Heart right ventricle (tissue), 16 donors: ENCODE measurements at regions not wholly inside any gene's neighbourhood (a gene's known extent, or its start where the extent isn't known, plus 50 kb on each side); places are given as distances from the start of the nearest gene placed in this dataset.

ENCODE experiments used
- ATAC-seq, 8 donors: fragments of 200-7000 bp; cut with Tn5 transposase; one replicate each; pipeline ENCODE4 v1.9.1; 2020; ENCODE audit warnings: mild to moderate bottlenecking in 8 of 8, moderate library complexity in 8 of 8, moderate number of reproducible peaks in 1 of 8
- DNase-seq, 2 donors: peaks; one replicate each; pipeline ENCODE4 v3.0.0-alpha.2; 2020
- H3K27ac ChIP-seq, 10 donors: fragments of 200-600 bp; sonication (generic) in 2 of 10; one replicate each; pipeline versions ENCODE4 v1.5.0 to v1.8.0; 2020 to 2022; ENCODE audit warnings: mild to moderate bottlenecking in 3 of 10
- H3K27me3 ChIP-seq, 7 donors: fragments of 200-600 bp; one replicate each; pipeline ENCODE4 v1.8.0; 2021 to 2022; ENCODE audit warnings: mild to moderate bottlenecking in 2 of 7
- H3K36me3 ChIP-seq, 9 donors: fragments of 200-600 bp; sonication (generic) in 1 of 9; one replicate each; pipeline versions ENCODE4 v1.5.0 to v1.8.0; 2020 to 2022; ENCODE audit warnings: mild to moderate bottlenecking in 2 of 9
- H3K4me1 ChIP-seq, 9 donors: fragments of 200-600 bp; sonication (generic) in 1 of 9; one replicate each; pipeline versions ENCODE4 v1.5.0 to v1.8.0; 2020 to 2022; ENCODE audit warnings: mild to moderate bottlenecking in 4 of 9
- H3K4me3 ChIP-seq, 10 donors: fragments of 200-600 bp; sonication (generic) in 2 of 10; one replicate each; pipeline versions ENCODE4 v1.5.0 to v1.8.0; 2020 to 2022; ENCODE audit warnings: mild to moderate bottlenecking in 7 of 10, moderate library complexity in 2 of 10
- H3K9me3 ChIP-seq, 11 donors: fragments of 200-600 bp in 10 of 11; sonication (generic) in 2 of 11; one replicate each; pipeline versions ENCODE4 v1.5.0 to v1.8.0; 2013 to 2022; ENCODE audit warnings: mild to moderate bottlenecking in 2 of 11, control low read depth in 1 of 11, moderate library complexity in 1 of 11
- WGBS, 2 donors: extraction: QIAGEN DNeasy Blood & Tissue Kit; methylation state at CpG; one replicate each; pipeline ENCODE4 v1.1.7; 2013; ENCODE audit warnings: inconsistent platforms in 1 of 2; 5-methylcytosine and 5-hydroxymethylcytosine counted together
- intact Hi-C, 10 donors: fragments of 100-400 bp; cut with DNase I; formaldehyde crosslinking; loops; one replicate each; pipeline versions ENCODE4 v1.11.1 to v1.14.2; 2022
- TF ChIP-seq, protein P1 (sequence below), 9 donors: fragments of 200-600 bp; sonication (generic) in 2 of 9; IDR thresholded peaks; one replicate each; pipeline versions ENCODE4 v1.5.0 to v1.8.0; 2021 to 2022; ENCODE audit warnings: antibody characterized with exemption in 9 of 9, mild to moderate bottlenecking in 5 of 9, moderate library complexity in 1 of 9
- donor health status: Arrhythmogenic right ventricular cardiomyopathy.
- donor health status: ischemic (EF 13 %, LVEDD 7.1; RV severe dilation, severe dysfunction).
- donor health status: healthy with polysubstance abuse.
- donor health status: DM: no; HTN: yes; CAD: no.
- donor health status: DM: no; HTN: no; CAD: no.
- donor health status: ischemic (EF 25% LVEDD 6.9; RV normal size, moderate dysfunction).
- donor health status: ischemic (EF 25% LVEDD 5.7; RV mildly dilated, moderate dysfunction).
- donor health status: healthy.
- donor health status: DM: yes; HTN: yes; CAD: no.
- donor health status: Ischemic cardiomyopathy.
- donor health status: ischemic (EF 35%, LVEDD 5.7; RV mildly dilated, moderate dysfunction).
- donor health status: nonischemic (EF 11% LVEDD 7.7; RV severe dilation, severe dysfunction).
- donor health status: DM: yes; HTN: yes; CAD: no.
- donor health status: PGD.
- donor health status: ischemic (EF 29% LVEDD 5.4; RV normal size, mild dysfunction).
- donor health status: nonischemic (EF 23%, LVEDD 6.1; RV moderate dilation, normal function).

DNA sequence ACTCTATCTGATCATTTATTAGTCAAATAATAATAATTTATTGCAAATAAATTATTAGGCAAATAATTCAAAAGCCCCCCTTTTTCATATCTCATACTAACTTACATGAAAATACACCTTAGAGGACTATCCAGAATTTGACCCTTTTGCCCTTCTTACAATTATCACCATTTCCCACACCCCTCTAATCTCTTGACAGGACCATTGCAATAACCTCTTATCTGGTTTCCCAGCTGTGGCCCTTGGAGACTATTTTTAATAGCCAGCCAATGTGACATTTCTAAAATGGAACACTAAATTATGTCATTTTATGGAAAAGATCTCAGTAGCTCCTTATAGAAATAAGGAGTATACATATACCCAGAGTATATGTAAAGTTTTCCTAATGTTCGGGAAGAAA is 588.4 kb upstream of the COX7C start:
- no peak overlapping the region for H3K4me3 ChIP-seq
- intact Hi-C loops, result no loop called here
- WGBS, 2 donors, result 83 to 91% methylated on average over 1 of the region's 1 CpG
- DNase-seq (no peak), ATAC-seq (no peak)
- no peaks in the 10 kb centered on the region for H3K36me3 ChIP-seq
- H3K4me1 ChIP-seq, result no peaks in the 10 kb centered on the region
- no peak overlapping the region for H3K27ac ChIP-seq
- H3K27me3 ChIP-seq, result no peaks in the 10 kb centered on the region
- H3K9me3 ChIP-seq, result peaks cover 0 to 4% (median 0%) of the 10 kb centered on the region in 11 donors
- TF ChIP-seq, protein P1, sequence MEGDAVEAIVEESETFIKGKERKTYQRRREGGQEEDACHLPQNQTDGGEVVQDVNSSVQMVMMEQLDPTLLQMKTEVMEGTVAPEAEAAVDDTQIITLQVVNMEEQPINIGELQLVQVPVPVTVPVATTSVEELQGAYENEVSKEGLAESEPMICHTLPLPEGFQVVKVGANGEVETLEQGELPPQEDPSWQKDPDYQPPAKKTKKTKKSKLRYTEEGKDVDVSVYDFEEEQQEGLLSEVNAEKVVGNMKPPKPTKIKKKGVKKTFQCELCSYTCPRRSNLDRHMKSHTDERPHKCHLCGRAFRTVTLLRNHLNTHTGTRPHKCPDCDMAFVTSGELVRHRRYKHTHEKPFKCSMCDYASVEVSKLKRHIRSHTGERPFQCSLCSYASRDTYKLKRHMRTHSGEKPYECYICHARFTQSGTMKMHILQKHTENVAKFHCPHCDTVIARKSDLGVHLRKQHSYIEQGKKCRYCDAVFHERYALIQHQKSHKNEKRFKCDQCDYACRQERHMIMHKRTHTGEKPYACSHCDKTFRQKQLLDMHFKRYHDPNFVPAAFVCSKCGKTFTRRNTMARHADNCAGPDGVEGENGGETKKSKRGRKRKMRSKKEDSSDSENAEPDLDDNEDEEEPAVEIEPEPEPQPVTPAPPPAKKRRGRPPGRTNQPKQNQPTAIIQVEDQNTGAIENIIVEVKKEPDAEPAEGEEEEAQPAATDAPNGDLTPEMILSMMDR (IDR thresholded peaks at IDR 0.05), result no peak

DNA sequence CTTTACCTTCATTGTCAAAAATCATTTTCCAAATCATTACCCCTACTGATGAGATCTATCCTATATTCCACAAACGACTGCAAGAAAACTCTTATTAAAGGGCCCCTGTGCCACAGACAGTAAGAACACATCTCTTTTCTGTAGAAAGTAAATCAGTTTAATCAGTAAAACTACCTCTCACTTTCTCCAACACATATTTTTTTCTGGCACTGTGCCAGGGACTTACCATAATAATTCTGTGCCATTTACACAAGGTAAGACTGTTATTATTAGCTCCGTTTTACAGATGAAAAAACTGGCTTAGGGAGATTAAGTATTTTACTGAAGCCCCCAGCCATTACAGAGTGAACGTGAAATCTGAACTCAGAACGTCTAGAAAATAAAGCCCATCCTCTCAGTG is 587.0 kb upstream of the COX7C start:
- WGBS, 2 donors, result 72 to 74% methylated on average over 4 of the region's 4 CpGs
- Histone ChIP-seq H3K36me3 (no peaks in the 10 kb centered on the region), H3K9me3 (peaks cover 0 to 6% (median 0%) of the 10 kb centered on the region in 11 donors), H3K27ac (no peak overlapping the region), H3K27me3 (no peaks in the 10 kb centered on the region), H3K4me1 (no peaks in the 10 kb centered on the region), H3K4me3 (no peak overlapping the region)
- DNase-seq (no peak), ATAC-seq (no peak)
- intact Hi-C loops, result no loop called here
- TF ChIP-seq, protein P1 (IDR thresholded peaks at IDR 0.05), result no peak

DNA sequence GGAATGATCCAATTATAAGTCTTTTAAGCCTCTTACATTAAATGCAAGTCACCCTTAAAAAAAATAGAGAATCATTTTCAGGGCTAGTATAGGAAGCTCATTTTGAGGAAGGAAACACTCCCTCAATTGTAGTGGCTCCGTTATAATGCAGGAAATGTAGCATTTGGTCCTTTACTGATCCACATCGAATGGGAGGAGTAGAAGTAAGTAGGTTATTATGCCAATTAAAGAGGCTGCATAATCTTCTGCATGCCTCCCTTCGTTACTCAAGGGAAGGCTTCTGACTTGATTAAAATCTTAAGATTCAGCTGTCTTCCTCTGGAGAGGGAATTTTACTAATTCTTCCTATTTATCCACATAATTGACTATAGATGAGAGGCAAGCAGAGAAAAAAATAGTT is 579.2 kb upstream of the COX7C start:
- 53 to 65% methylated on average over 3 of the region's 3 CpGs for WGBS, 2 donors
- TF ChIP-seq, protein P1 (IDR thresholded peaks at IDR 0.05), result no peak
- peaks cover 0 to 6% (median 0%) of the 10 kb centered on the region in 11 donors for H3K9me3 ChIP-seq
- ATAC-seq, result no peak
- H3K27me3 ChIP-seq, result no peaks in the 10 kb centered on the region
- no peak for DNase-seq
- no peaks in the 10 kb centered on the region for H3K36me3 ChIP-seq
- H3K27ac ChIP-seq, result no peak overlapping the region
- intact Hi-C loops, result no loop called here
- H3K4me1 ChIP-seq, result no peaks in the 10 kb centered on the region
- H3K4me3 ChIP-seq, result no peak overlapping the region

DNA sequence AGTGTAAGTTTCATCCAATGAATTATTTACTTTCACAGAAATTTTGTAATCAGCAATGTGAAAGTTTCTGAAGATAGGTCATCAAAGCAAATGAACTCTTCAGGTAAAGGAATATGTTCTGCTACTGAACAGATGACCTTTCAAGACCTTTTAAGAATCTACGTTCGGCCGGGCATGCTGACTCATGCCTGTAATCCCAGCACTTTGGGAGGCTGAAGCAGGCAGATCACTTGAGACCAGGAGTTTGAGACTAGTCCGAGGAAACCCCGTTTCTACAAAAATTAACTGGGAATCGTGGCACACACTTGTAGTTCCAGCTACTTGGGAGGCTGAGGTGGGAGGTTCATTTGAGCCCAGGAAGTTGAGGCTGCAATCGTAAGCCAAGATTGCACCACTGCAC is 578.4 kb upstream of the COX7C start:
- Histone ChIP-seq H3K27me3 (no peaks in the 10 kb centered on the region), H3K36me3 (no peaks in the 10 kb centered on the region), H3K4me3 (no peak overlapping the region), H3K27ac (no peak overlapping the region), H3K4me1 (no peaks in the 10 kb centered on the region), H3K9me3 (peaks cover 0 to 6% (median 0%) of the 10 kb centered on the region in 11 donors)
- DNase-seq (no peak), ATAC-seq (no peak)
- WGBS, 2 donors, result 72 to 76% methylated on average over 7 of the region's 7 CpGs
- intact Hi-C loops, result no loop called here
- TF ChIP-seq, protein P1 (IDR thresholded peaks at IDR 0.05), result no peak

DNA sequence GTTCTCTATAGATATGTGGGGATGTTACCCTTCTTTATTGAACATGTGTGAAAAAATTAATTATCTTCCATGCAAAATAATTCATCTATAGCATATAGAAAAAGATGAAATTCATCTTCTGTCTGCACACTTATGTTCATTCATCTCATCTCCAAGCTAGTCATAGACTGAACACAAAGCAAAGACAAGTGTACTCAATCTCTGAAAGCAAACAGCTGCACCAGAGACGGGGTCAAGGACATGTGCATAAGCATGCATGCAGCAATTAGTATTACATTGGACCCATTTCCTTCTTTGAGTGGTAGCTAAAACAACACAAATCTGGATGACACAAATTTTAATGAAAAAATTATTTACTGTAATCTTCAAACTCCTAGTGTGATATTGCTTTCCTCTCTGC is 547.0 kb upstream of the COX7C start:
- intact Hi-C loops, result no loop called here
- ATAC-seq, result no peak

More for the DNA sequence above, 547.0 kb upstream of the COX7C start:
- Histone ChIP-seq H3K4me1 (no peaks in the 10 kb centered on the region), H3K36me3 (no peaks in the 10 kb centered on the region), H3K4me3 (no peak overlapping the region), H3K27me3 (no peaks in the 10 kb centered on the region), H3K9me3 (no peaks in the 10 kb centered on the region), H3K27ac (no peak overlapping the region)
- WGBS, 2 donors, result 61 to 76% methylated on average over 1 of the region's 1 CpG
- TF ChIP-seq, protein P1 (IDR thresholded peaks at IDR 0.05), result no peak
- DNase-seq, result no peak
